ENCODE measurements at regions not wholly inside any gene's neighbourhood (a gene's known extent, or its start where the extent isn't known, plus 50 kb on each side); places are given as distances from the start of the nearest gene placed in this dataset.
A peak's percentile ranks its signal among the peaks of the same experiment; 100 is the strongest.

DNA sequence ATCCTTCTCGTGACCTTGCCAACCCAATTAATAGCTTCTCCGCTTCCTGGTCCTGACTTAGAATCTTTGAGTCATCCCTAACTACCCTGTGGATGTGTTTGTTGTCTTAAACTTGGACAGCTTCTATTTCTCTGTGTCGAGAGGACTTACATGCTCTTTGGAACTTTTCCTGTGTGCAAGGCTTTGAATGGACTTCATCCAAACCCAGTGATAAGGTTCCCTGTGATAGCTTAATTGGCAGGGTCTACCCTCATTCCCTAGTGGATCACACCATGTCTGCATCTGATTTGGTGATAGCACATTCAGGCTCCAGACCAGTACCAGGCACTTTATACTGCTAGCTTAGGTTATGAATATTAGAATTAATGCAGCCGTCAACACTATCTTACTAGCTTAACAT lies 378.2 kb upstream of the KAZN start:
- no peak for DNase-seq

DNA sequence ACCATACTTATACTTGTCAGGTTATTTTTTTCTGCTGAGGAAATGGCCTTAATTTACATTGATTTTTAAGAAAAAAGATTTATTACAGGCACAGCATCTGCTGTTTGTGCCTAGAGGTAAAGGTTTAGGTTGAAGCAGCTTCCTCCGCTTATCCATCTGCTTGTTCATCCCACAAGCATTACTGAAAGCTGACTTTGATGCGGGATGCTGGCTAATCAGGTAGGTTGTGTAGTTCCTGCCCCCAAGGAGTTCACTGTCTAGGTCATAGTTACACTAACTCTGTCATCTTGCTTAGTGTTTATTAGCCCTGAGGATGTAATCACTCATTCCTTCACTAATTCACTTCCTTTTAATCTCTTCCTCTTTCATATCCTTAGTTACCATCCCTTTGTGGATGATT lies 377.7 kb upstream of the KAZN start:
- DNase-seq: no peak

DNA sequence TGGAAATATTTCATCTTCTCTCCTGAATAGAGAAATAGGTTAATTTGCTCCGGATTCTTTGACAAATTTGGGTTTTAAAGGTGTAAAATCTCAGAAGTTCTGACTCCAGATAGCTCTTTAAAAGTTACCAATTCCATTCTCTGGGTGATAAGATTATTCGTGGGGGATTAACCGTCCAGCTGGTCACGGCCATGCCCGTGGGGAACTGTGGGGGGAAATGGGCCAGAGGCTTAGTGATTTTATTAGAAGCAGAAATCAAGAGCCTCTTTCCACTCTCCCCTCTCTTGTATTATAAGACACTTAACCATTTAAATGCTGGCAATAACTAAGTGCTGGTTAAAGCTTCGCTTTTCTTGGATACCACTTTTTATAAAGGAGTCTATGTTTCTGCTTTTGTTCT lies 376.4 kb upstream of the KAZN start:
- no peak for DNase-seq

DNA sequence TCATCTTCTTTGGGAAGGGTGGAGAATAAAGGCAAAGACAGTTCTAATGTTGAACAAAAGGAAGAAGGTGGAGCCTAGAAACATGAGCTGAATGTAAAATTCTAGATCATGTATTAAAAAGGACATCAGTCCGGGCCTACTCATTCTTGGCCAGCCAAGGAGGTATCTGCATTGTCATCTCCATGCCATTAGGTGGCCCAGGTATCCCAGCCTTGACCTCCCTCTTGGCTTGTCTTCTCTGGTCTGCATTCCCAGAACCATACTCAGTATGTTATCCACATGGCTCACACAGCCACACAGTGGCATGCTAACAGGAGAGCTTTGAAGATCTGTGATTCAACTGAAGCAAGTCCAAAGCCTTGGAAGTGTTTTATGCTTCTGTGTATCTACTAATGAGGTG lies 369.8 kb upstream of the KAZN start:
- DNase-seq: no peak

DNA sequence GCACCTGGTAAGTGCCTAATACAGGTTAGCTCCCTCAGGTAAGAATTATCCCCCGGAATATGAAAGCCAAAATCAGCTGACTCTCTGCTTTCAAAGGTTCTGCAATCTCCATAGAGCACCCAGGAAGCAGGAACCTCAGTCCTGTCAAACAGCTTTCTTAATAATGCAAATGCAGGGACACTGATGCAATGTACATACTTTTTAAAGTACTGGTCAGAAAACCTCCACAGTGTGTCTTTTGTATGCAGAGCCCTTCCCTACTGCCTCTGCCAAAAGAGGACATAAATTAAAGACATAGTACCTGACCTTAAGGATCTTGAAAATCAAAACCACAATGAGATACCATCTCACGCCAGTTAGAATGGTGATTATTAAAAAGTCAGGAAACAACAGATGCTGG lies 365.0 kb upstream of the KAZN start:
- no peak for DNase-seq

DNA sequence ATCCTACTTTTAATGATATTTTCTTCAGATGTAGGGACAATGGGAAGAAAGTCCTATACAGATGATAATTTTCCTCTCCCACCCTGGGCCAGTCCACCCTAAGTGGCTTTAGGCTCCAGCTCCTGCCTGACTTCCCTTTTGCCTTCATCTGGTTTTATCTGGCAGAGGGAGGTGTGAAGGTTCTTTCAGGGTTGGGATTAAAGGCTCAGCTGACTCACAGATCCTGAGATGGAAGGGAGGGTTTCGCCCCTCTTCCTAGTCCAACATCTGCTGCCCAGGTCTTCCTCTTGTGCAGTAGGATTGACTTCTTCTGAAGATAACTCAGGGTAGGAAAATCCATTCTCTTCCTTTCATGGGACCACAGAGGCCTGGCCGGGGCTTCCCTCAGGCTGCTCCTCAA lies 362.4 kb upstream of the KAZN start:
- no peak for DNase-seq

DNA sequence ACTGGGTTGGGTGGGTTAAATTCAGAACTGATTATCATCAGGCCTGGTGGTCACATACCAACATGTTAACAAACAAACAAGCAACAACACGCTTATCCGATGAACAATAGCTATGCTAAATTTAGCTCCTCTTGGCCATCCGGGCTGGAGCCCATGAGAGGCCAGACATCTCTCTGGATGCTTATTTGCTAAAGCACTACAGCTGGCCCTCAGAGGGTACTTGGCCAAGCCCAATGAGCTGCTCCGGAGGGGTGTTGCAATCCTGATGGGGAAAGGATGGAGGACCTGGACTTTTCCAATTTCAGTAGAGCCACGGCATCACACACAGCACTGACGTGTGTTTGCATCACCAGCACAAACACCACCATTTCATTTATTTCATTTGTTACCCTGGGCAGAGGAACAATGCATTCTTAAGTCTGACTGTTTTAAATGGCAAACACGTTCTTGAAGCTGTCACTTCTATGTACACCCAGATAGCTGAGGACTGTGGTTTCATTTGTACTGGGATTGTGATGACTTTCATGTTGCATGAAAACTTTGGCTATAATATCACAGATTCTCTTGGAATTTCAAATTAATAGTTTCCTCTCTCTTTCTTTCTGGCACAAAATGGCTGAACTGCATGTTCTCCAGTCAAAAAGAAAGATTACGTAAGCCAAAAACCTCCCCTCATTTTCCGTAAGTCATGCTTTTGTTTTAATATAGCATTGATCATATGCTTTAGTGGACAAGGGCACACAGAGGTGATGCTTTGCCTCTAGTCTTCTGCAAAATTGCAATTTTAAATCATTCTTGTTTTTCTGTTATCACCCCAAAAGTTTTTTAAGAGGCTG lies 359.8 kb upstream of the KAZN start:
- no peak for DNase-seq

DNA sequence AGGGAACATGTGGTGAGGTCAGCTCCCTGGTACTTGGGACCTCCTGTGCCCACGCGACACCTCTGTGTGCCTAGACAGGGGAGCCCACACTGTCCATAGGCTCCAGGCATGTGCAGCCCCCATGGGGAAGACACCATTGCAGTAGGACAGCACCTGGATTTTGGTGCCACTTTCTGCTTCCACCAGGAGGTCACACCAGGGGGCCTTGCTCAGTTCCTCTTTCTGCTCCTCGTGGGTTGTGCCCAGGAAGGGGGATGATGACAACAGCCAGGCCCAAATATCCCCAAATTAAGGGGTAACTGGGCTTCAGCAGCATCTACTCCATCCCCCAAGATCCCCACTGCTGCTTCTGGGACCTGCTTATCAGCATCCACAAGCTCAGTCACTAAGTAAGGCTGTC lies 358.2 kb upstream of the KAZN start:
- DNase-seq: no peak

DNA sequence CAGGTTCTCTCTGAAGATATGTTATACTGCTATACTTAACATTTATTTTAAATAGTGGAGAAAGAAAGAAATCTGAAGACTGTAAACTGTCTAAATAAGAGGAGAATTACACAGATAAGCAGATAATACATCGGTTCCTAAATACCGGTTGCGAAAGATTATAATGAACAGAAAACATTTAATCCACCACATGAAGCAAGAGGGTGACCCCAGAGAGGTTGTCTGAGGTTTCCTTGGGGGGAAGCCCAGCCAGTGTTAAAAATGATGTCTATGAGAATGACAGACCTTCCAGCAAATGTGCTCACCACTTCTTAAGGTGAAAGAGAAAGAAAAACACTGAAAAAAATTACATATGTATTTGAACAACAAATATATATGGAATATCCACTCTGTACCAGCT lies 356.4 kb upstream of the KAZN start:
- DNase-seq: no peak

DNA sequence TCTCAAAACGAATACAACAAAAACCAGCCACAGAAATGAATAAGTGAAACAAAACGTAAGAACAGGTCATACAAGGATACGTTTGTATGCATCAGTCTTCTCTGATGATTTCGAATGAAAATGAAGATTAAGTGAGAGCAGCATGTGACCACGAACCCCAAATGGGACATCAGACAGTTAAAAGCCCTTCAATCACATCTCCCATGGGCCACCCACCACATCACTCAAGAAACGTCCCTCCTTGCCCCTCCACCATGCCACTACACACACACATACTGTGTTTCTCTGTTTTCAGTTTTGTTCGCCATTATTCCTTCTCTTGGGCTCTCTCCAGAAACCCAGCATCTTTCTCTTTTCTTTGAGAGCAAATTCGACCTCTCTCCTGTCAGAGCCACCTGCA lies 355.6 kb upstream of the KAZN start:
- no peak for DNase-seq

DNA sequence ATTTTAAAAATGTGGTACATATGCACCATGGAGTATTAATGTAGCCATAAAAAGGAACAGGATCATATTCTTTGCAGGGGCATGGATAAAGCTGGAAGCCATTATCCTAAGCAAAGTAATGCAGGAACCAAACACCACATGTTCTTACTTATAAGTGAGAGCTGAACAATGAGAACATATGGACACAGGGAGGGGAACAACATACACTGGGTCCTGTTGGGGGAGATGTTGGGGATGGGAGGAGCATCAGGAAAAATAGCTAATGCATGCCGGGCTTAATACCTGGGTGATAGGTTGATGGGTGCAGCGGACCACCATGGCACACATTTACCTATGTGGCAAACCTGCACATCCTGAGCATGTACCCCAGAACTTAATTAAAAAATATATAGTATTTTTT lies 352.5 kb upstream of the KAZN start:
- no peak for DNase-seq

DNA sequence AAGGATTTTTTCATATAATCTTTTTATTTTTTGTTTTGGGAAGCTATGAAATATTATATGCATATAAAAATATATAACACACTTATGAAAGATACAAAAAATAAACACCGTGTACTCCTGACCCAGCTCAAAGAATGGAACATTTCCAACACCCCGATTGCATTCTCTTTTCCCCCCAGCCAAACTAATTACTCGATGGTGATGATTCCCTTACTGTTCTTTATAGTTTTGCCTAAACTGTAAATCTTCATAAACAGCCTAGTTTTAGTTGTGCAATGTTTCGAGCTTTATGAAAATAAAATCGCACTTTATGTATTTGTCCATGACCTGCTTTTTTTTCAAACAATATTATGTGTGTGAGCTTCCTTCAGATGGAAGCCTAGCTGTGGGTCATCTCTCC lies 352.0 kb upstream of the KAZN start:
- DNase-seq: no peak

DNA sequence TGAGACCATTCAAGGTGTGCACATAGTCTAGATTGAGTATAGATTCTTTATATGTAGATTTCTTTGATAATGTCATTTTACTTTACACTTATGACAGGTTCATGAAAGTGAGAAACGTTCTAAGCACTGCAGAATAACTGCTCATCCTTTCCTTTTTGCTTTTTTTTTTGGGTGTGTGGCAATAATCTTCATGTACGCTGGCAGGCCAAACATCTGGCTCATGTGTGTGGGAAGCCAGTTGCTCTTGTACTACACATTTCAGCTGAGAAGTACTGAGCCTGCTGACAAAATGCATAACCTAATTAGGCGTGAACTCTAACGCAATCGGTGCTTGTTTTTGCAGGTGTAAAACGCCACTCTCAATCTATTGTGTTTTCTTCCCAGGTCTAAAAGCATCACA lies 350.8 kb upstream of the KAZN start:
- no peak for DNase-seq

DNA sequence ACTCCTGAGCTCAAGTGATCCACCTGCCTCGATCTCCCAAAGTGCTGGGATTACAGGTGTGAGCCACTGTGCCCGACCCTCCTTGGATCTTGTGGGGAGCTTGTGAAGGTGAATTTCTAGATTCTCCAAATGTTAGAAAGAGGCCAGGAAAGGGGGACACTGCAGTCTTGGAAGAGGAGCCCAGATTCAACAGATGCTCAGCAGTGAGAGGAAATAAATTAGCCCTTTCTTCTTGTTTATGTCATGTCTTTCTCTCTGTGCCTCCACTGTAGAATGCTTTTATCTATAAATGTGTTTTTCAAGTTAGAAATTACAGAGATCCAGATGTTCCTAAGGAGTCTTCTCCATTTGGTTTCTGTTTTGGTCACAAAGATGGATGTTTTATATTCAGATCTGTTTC lies 346.6 kb upstream of the KAZN start:
- no peak for DNase-seq

DNA sequence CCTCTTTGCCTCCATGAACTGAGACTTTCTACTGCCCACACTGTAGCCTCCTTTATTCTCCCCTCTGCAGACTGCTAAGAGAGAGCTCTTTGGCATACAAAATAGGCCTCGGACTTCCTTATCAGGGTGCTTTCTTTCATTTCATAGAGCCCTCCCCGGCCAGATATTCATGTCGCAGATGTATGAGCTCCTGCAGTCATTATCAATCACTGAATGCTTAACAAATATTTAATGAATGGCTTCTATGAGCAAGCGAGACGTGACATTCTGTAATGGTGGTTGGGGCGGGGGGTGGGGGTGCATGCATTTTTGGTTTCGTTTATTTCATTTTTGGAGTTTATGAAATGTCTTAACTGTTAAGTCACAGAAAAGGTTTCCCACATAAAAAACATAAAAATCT lies 344.8 kb upstream of the KAZN start:
- no peak for DNase-seq

DNA sequence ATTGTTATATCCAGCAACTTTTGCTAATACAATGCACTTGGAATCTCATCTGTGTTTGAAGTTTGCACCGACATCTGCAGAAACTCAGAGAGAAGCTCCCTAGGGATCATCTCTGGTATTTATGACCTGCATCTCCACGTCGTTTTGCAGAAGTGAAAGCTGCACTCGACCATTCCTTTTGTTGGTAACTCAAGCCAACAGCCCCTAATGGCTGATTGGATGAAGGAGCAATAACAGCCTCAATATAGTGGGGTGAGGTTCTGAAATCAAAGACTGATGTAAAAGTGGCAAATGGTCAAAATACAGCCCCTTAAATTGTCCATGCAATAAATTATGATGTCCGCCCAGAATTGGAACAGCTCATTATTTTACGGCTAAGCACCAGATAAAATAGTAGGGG lies 344.2 kb upstream of the KAZN start:
- DNase-seq: peak; percentile 33

DNA sequence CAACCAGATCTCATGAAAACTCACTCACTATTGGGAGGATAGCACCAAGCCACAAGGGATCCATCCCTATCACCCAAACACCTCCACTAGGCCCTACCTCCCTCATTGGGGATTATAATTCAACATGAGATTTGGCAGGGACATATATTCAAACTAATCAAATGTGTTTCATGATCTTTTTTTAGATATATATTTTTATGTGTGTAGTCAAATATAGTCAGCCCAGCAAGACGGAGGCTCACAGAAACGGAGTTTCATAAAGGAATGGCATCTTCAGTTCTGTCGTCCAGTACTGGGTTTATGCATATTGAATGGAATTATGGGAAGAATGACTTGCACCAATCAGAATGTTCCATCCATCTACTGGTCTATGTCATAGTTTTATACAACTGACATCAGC lies 343.3 kb upstream of the KAZN start:
- no peak for DNase-seq

DNA sequence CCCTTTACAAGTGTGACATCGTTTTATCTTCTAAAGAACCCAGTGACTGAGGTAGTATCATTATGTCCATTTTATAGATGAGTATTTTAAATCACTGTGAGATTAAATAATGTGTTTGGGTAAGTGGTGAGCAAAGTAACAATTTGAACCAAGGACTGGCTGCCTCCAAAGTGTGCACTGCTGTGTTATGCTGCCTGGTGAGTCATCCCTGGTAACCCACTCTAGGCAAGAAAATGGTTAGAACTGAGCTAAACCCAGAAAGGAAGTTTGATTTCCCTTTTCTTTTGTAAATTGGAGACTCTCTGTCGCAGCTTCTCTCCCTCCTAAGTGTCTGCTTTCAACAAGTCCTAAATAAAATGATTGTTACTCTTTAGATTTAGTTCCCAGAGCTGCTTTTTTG lies 342.8 kb upstream of the KAZN start:
- peak; percentile 12 for DNase-seq

DNA sequence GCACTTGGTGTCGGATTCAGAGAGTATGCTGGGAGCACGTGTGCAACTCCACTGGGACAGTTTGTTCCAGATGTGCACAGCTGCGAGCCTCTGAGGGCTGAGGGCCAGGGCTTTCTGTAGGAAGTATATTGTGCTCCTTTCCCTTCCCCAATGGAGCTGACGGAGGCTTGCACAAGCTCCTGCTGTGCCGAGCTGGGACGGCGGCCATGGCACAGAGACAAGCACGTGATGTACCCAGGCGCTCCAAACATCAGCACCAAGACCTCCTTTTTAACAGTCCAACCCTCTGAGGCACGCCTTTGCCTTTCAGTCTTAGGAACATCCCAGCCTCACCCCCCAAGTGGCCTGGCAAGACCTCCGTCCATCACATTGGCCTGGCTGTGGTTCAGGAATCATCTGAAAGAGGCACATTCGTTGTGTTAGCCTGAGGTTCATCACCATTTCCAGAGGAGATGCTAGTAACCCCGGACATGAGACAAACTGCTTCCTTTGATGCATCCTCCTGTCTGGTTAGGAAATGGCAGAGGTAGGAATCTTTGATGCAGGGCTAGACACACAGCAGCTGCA lies 339.2 kb upstream of the KAZN start:
- no peak for DNase-seq

DNA sequence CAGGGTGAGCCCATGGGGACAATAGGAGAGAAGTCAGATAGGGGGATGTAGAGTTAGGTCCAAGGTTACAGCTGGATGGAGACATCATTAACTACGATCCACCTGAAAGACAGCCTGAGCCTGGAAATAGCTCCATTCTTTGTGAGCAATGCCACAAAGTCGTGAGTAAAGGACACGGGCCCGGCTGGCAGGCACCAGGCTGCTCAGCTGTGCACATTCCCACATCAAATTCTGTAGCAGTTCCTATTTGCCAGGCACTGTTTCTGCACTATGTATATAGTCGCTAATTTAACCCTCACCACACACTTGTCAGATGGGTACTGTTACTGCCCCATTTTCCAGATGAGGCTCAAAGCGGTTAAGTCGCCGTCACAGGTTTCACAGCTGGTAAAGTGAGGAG lies 338.0 kb upstream of the KAZN start:
- no peak for DNase-seq

DNA sequence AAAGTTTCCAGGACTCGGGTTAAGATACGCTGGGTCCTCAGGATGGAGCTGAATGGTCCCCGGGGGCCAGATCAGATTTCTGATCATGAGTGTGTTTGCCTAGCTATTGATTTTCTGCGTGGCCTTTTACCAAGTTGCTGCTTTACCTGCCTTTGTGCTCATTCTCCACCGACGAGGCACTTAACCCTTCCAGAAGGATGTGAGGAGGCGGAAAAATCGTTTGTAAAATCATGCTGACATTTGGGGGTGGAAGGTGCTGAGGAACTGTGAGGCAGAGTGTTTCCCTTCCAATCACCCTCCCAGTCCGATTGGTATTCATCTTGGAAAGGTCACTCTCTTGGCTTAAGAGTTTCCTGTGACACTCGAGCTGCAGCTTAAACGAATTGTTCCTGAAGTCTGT lies 337.1 kb upstream of the KAZN start:
- DNase-seq: no peak

DNA sequence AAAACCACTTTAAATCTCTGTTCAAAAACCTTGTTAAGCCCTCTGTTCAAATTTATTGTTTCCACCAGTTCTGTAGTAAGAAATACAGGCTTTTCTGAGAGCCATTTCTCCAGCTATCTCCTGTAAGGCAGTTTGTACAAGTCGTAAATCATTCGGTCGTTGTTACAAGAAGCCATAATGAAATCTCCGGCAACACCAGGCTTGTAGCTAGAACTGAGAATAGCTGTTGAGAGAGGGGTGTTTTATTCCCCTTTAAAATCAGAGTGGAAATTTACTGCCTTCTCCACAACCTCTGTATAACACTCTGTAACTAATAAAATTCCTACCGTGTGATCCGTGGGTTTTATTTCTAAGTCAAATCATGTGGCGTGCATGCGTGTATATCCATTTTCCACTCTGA lies 335.8 kb upstream of the KAZN start:
- DNase-seq: no peak

DNA sequence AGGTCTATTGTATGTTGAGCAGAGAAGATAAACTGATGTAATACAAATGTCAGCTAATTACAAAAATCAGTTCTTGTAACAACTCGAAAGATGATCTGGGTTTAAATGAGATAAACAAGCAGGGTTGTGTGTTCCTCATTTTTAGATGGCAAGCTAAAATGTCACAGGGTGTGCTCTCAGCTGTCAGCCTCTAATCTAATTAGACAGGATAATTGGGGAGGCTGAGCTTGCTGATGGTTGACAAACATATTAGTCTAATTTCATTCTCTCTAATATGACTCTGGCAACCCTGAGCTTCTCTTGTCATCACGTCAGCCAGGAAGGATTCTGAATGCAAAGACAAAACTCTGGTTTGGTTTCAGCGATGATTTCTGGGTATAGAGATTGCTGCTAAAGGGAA lies 335.3 kb upstream of the KAZN start:
- no peak for DNase-seq

DNA sequence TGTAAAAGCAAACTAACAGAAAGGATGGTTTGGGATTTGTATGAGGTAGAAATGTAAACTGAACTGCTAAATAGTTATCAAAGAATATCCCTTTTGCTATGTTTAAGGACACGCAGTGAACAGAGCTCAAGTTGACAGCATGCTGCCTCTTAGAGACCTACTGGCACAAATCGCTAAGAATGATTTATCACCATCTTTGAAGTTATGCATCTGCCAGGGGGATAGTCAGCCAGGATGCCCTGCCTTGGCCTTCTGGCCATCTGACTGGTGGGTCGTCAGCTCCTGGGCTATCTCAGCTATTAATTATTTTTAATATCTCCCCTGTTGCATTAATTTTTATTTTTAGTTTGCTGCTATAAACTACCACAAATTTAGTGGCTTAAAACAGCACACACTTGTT lies 334.8 kb upstream of the KAZN start:
- DNase-seq: no peak

DNA sequence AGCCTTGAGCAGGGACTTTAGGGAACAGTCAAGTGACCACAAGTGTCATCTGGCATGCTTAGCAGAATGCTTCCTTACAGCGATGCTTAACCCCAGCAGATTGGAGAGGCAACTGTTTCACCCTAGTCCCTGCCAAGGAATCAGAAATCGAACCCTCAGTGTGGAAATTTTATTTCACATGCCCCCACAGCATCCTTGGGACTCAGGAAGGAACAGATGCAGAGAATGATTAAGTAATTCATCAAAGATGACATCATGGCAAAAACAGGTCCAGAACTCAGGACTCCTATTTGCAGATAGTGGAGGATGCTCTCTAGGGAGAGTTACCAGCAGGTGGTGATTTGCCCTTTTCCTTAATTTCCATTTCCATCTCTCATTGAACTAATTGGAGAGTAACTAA lies 333.0 kb upstream of the KAZN start:
- no peak for DNase-seq

Data from fibroblast of skin of abdomen (primary cell).